IMR-90 (cell line): ENCODE measurements at regions not wholly inside any gene's neighbourhood (a gene's known extent, or its start where the extent isn't known, plus 50 kb on each side); places are given as distances from the start of the nearest gene placed in this dataset.

Source experiments
- ATAC-seq: fragments of 200-7000 bp; cut with Tn5 transposase; 2 replicates; pipeline ENCODE4 v1.9.1; 2020; ENCODE audit warnings: low read depth, mild to moderate bottlenecking, moderate library complexity
- BruUV-seq: library from RNA; stranded (reverse); fragments of 400-500 nt; replicated peaks from 2 replicates; lab custom pipeline; 2021; lab: Mats Ljungman, UMichigan
- CTCF ChIA-PET: fragments of 300-600 bp; formaldehyde crosslinking; extraction: SDS; loops from one replicate; lab custom pipeline; 2021; ENCODE audit warnings: antibody characterized with exemption; lab: Yijun Ruan, JAX
- POLR2A ChIA-PET: fragments of 300-600 bp; sonication (Branson Sonifier 250); formaldehyde crosslinking; loops from one replicate; lab custom pipeline; 2022; ENCODE audit warnings: antibody characterized with exemption; ENCODE audit not compliant: unreplicated experiment; lab: Charles Lee
- DNase-seq: peaks from one replicate; pipeline ENCODE4 v3.0.0; 2013
- H2AFZ ChIP-seq: replicated peaks from 2 replicates; pipeline ENCODE3; 2013; ENCODE audit warnings: low read length, mild to moderate bottlenecking; ENCODE audit not compliant: poor library complexity
- H2AK5ac ChIP-seq: 2 replicates; pipeline ENCODE4 v1.6.1; 2013; ENCODE audit warnings: low read depth, low read length, inconsistent platforms
- H2AK9ac ChIP-seq: replicated peaks from 2 replicates; pipeline ENCODE3; 2013; ENCODE audit warnings: mild to moderate bottlenecking, low read depth, low read length, moderate library complexity; ENCODE audit not compliant: poor library complexity
- H2BK120ac ChIP-seq: 2 replicates; pipeline ENCODE4 v1.6.1; 2013; ENCODE audit warnings: low read depth, low read length, inconsistent platforms
- H2BK15ac ChIP-seq: 3 replicates; pipeline ENCODE4 v1.6.1; 2013; ENCODE audit warnings: low read depth, low read length, inconsistent platforms
- H2BK20ac ChIP-seq: 2 replicates; pipeline ENCODE4 v1.6.1; 2013; ENCODE audit warnings: low read depth, mild to moderate bottlenecking, inconsistent platforms, low read length, moderate library complexity
- H2BK5ac ChIP-seq: 2 replicates; pipeline ENCODE4 v1.6.1; 2013; ENCODE audit warnings: mild to moderate bottlenecking, low read depth, low read length, inconsistent platforms; ENCODE audit not compliant: poor library complexity, severe bottlenecking
- H3K14ac ChIP-seq: replicated peaks from 2 replicates; pipeline ENCODE4 v1.6.1; 2013; ENCODE audit warnings: low read depth, low read length, inconsistent platforms
- H3K18ac ChIP-seq: 2 replicates; pipeline ENCODE4 v1.6.1; 2013; ENCODE audit warnings: low read depth, low read length, control low read depth
- H3K23ac ChIP-seq: 2 replicates; pipeline ENCODE4 v1.6.1; 2013; ENCODE audit warnings: low read depth, low read length, inconsistent platforms
- H3K27ac ChIP-seq: 2 replicates; pipeline ENCODE4 v1.5.1; 2013; ENCODE audit warnings: mild to moderate bottlenecking, control low read depth, low read length; ENCODE audit not compliant: insufficient read depth
- H3K27me3 ChIP-seq: 2 replicates; pipeline ENCODE4 v1.6.1; 2013; ENCODE audit warnings: low read length; ENCODE audit not compliant: control insufficient read depth, insufficient read depth
- H3K36me3 ChIP-seq: 2 replicates; pipeline ENCODE4 v1.6.1; 2013; ENCODE audit warnings: low read length, mixed read lengths; ENCODE audit not compliant: control insufficient read depth, insufficient read depth
- H3K4ac ChIP-seq: 2 replicates; pipeline ENCODE4 v1.6.1; 2013; ENCODE audit warnings: low read depth, low read length, inconsistent platforms
- H3K4me1 ChIP-seq: 2 replicates; pipeline ENCODE4 v1.6.1; 2013; ENCODE audit warnings: low read length, mixed read lengths; ENCODE audit not compliant: control insufficient read depth, insufficient read depth
- H3K4me2 ChIP-seq: 2 replicates; pipeline ENCODE4 v1.6.1; 2013; ENCODE audit warnings: low read depth, mild to moderate bottlenecking, control low read depth, low read length, moderate library complexity
- H3K4me3 ChIP-seq: 2 replicates; pipeline ENCODE4 v1.5.1; 2013; ENCODE audit warnings: low read depth, mild to moderate bottlenecking, control low read depth, low read length, moderate library complexity; ENCODE audit not compliant: insufficient read depth
- H3K56ac ChIP-seq: 2 replicates; pipeline ENCODE4 v1.6.1; 2013; ENCODE audit warnings: low read length, inconsistent platforms; ENCODE audit not compliant: insufficient read depth; ENCODE audit errors: extremely low read depth
- H3K79me1 ChIP-seq, 2 experiments: 2 replicates each; pipeline ENCODE4 v1.6.1; 2013; ENCODE audit warnings: low read length in 2 of 2, inconsistent platforms in 1 of 2, low read depth in 1 of 2
- H3K9ac ChIP-seq: 2 replicates; pipeline ENCODE4 v1.6.1; 2013; ENCODE audit warnings: low read depth, low read length, control low read depth
- H3K9me1 ChIP-seq: 2 replicates; pipeline ENCODE4 v1.6.1; 2013; ENCODE audit warnings: low read length, inconsistent platforms; ENCODE audit not compliant: insufficient read depth
- H3K9me3 ChIP-seq: 2 replicates; pipeline ENCODE4 v1.6.1; 2013; ENCODE audit warnings: low read length; ENCODE audit not compliant: control insufficient read depth, insufficient read depth
- H4K20me1 ChIP-seq: 2 replicates; pipeline ENCODE4 v1.6.1; 2013; ENCODE audit warnings: low read length, inconsistent platforms; ENCODE audit not compliant: insufficient read depth
- H4K5ac ChIP-seq: 2 replicates; pipeline ENCODE4 v1.6.1; 2013; ENCODE audit warnings: mild to moderate bottlenecking, low read depth, low read length, control low read depth
- H4K8ac ChIP-seq, 2 experiments: 2 replicates each; pipeline ENCODE4 v1.6.1; 2013; ENCODE audit warnings: low read depth in 2 of 2, low read length in 2 of 2, control low read depth in 1 of 2, inconsistent platforms in 1 of 2
- H4K91ac ChIP-seq: 2 replicates; pipeline ENCODE4 v1.6.1; 2013; ENCODE audit warnings: low read depth, low read length, inconsistent platforms; ENCODE audit not compliant: insufficient read depth
- CEBPB ChIP-seq: IDR thresholded peaks from 2 replicates; pipeline ENCODE4 v1.6.1; 2012; ENCODE audit warnings: low read depth, low read length, improper control_type of control experiment
- CHD1 ChIP-seq: IDR thresholded peaks from 2 replicates; pipeline ENCODE4 v1.6.1; 2012; ENCODE audit warnings: low read depth, low read length, improper control_type of control experiment
- ELK1 ChIP-seq: fragments of 150-350 bp; IDR thresholded peaks from 2 replicates; pipeline ENCODE4 v1.6.1; 2016; ENCODE audit warnings: low read depth, mild to moderate bottlenecking, low read length, moderate library complexity, borderline replicate concordance
- FOS ChIP-seq: fragments of 150-350 bp; IDR thresholded peaks from 2 replicates; pipeline ENCODE4 v1.6.1; 2016; ENCODE audit warnings: low read depth, low read length
- MAFK ChIP-seq: IDR thresholded peaks from 2 replicates; pipeline ENCODE4 v1.6.1; 2012; ENCODE audit warnings: low read depth, low read length, improper control_type of control experiment
- MXI1 ChIP-seq: IDR thresholded peaks from 2 replicates; pipeline ENCODE4 v1.6.1; 2012; ENCODE audit warnings: low read depth, mild to moderate bottlenecking, low read length, moderate library complexity, borderline replicate concordance
- NFE2L2 ChIP-seq: fragments of 150-350 bp; IDR thresholded peaks from 2 replicates; pipeline ENCODE4 v1.6.1; 2016; ENCODE audit warnings: low read depth, mild to moderate bottlenecking, low read length
- POLR2A ChIP-seq: IDR thresholded peaks from 2 replicates; pipeline ENCODE4 v1.6.1; 2012; ENCODE audit warnings: mild to moderate bottlenecking, low read depth, low read length
- RAD21 ChIP-seq: IDR thresholded peaks from 2 replicates; pipeline ENCODE4 v1.6.1; 2012; ENCODE audit warnings: low read length, improper control_type of control experiment
- RFX5 ChIP-seq: IDR thresholded peaks from 2 replicates; pipeline ENCODE4 v1.8.0; 2012; ENCODE audit warnings: low read depth, mild to moderate bottlenecking, low read length, moderate library complexity
- SMC3 ChIP-seq: fragments of 150-350 bp; IDR thresholded peaks from 2 replicates; pipeline ENCODE4 v1.6.1; 2016; ENCODE audit warnings: low read depth, mild to moderate bottlenecking, antibody characterized with exemption, low read length, moderate library complexity
- USF2 ChIP-seq: fragments of 150-350 bp; IDR thresholded peaks from 2 replicates; pipeline ENCODE4 v1.6.1; 2017; ENCODE audit warnings: mild to moderate bottlenecking, antibody characterized with exemption, low read length, low read depth
- dilution Hi-C: fragments of 300-500 bp; cut with HindIII; formaldehyde crosslinking; loops from one replicate; pipeline ENCODE4 v1.14.3; 2018; ENCODE audit warnings: low sequenced_read_pairs; ENCODE audit not compliant: unreplicated experiment
- in situ Hi-C: fragments of 300-500 bp; cut with MboI; formaldehyde crosslinking; loops from 3 replicates; pipeline ENCODE4 v1.14.3; 2019; ENCODE audit warnings: low sequenced_read_pairs, inconsistent platforms, mixed read lengths
- intact Hi-C: fragments of 100-400 bp; cut with micrococcal nuclease; formaldehyde crosslinking; loops from 2 replicates; pipeline ENCODE4 v1.10.0; 2022

GRCh38 chrX:22859642-22860041 is 140.1 kb upstream of the DDX53 start:
- no peak overlapping the region for H2BK120ac ChIP-seq
- no peaks in the 10 kb centered on the region for H3K36me3 ChIP-seq
- TF ChIP-seq USF2 = no peak
- no peak for TF ChIP-seq ELK1
- TF ChIP-seq NFE2L2 = no peak
- no peak for TF ChIP-seq CHD1
- no peak for TF ChIP-seq CEBPB
- TF ChIP-seq SMC3 = no peak
- TF ChIP-seq POLR2A = no peak
- no peak for TF ChIP-seq RFX5
- TF ChIP-seq RAD21 = no peak
- TF ChIP-seq MXI1 = no peak
- no peak for TF ChIP-seq FOS
- no peak for TF ChIP-seq MAFK
- DNase-seq (no peak), ATAC-seq (no peak)
- H2AFZ ChIP-seq = no peak overlapping the region
- dilution Hi-C loops = no loop called here
- no peak overlapping the region for H3K56ac ChIP-seq
- no peaks in the 10 kb centered on the region for H3K9me3 ChIP-seq
- H3K9ac ChIP-seq = no peak overlapping the region
- H3K9me1 ChIP-seq = no peaks in the 10 kb centered on the region
- intact Hi-C loops = no loop called here
- no peak overlapping the region for H2AK9ac ChIP-seq
- CTCF ChIA-PET = no interaction called here
- H3K4me3 ChIP-seq = no peak overlapping the region
- H3K4ac ChIP-seq = no peak overlapping the region
- H3K79me1 ChIP-seq = no peaks in the 10 kb centered on the region
- no peaks in the 10 kb centered on the region for H4K20me1 ChIP-seq
- BruUV-seq = no TSS peak
- no peak overlapping the region for H3K4me2 ChIP-seq
- in situ Hi-C loops = no loop called here
- POLR2A ChIA-PET = no interaction called here
- H4K91ac ChIP-seq = no peak overlapping the region
- H3K27ac ChIP-seq = no peak overlapping the region
- H3K27me3 ChIP-seq = no peaks in the 10 kb centered on the region
- H3K4me1 ChIP-seq = no peaks in the 10 kb centered on the region
- no peak overlapping the region for H2AK5ac ChIP-seq
- no peak overlapping the region for H2BK20ac ChIP-seq
- no peak overlapping the region for H3K14ac ChIP-seq
- H3K23ac ChIP-seq = no peak overlapping the region
- H2BK15ac ChIP-seq = no peak overlapping the region
- no peak overlapping the region for H2BK5ac ChIP-seq
- no peak overlapping the region for H4K5ac ChIP-seq
- H3K18ac ChIP-seq = no peak overlapping the region
- H4K8ac ChIP-seq = no peak overlapping the region
